Body of pancreas (tissue), 4 donors: ENCODE measurements at regions not wholly inside any gene's neighbourhood (a gene's known extent, or its start where the extent isn't known, plus 50 kb on each side); places are given as distances from the start of the nearest gene placed in this dataset.

Source experiments
- POLR2A ChIP-seq, 3 donors: fragments of 450-650 bp; IDR thresholded peaks; one replicate each; pipeline ENCODE4 v1.6.1; 2016; ENCODE audit warnings: antibody characterized with exemption in 3 of 3, mild to moderate bottlenecking in 2 of 3
- TF ChIP-seq, protein P1 (sequence below), 7 experiments: fragments of 450-650 bp in 4 of 7; fragments of 200-600 bp in 3 of 7; sonication (generic) in 3 of 7; IDR thresholded peaks; one replicate each; pipeline ENCODE4 v1.5.1; 2016 to 2019; ENCODE audit warnings: antibody characterized with exemption in 7 of 7

DNA sequence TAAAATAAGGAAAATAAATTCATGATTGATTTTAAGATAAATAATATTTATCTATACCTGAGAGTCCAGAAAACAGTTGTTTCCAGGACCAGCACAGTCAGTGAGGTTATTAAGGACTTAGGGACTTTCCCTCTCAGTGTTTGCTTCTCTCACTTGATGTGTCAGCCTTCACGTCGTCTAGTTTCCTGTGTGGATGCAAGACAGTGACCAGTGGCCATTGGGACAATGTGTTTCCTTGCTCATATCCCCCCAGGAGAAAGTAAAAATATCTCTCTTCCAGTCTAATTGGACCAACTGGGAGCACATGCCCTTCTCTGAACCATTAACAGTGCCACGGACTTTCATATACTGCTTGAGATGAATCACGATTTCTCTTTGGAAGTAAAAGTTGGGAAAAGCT, 157.8 kb upstream of the CTNNB1 start:
- TF ChIP-seq, protein P1, sequence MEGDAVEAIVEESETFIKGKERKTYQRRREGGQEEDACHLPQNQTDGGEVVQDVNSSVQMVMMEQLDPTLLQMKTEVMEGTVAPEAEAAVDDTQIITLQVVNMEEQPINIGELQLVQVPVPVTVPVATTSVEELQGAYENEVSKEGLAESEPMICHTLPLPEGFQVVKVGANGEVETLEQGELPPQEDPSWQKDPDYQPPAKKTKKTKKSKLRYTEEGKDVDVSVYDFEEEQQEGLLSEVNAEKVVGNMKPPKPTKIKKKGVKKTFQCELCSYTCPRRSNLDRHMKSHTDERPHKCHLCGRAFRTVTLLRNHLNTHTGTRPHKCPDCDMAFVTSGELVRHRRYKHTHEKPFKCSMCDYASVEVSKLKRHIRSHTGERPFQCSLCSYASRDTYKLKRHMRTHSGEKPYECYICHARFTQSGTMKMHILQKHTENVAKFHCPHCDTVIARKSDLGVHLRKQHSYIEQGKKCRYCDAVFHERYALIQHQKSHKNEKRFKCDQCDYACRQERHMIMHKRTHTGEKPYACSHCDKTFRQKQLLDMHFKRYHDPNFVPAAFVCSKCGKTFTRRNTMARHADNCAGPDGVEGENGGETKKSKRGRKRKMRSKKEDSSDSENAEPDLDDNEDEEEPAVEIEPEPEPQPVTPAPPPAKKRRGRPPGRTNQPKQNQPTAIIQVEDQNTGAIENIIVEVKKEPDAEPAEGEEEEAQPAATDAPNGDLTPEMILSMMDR (IDR thresholded peaks at IDR 0.05), result no peak
- no peak for TF ChIP-seq POLR2A (IDR thresholded peaks at IDR 0.05)
